ENCODE measurements at regions not wholly inside any gene's neighbourhood (a gene's known extent, or its start where the extent isn't known, plus 50 kb on each side); places are given as distances from the start of the nearest gene placed in this dataset.

- no peak for DNase-seq
Observed at GRCh38 chr3:180354214-180354613, 247.7 kb upstream of the TTC14 start.

GRCh38 chr3:180358179-180358578 is 243.8 kb upstream of the TTC14 start:
- no peak for DNase-seq

GRCh38 chr3:180359061-180359952 is 242.7 kb upstream of the TTC14 start:
- DNase-seq = no peak

GRCh38 chr3:180359953-180360279 is 242.0 kb upstream of the TTC14 start:
- DNase-seq = no peak

DNA sequence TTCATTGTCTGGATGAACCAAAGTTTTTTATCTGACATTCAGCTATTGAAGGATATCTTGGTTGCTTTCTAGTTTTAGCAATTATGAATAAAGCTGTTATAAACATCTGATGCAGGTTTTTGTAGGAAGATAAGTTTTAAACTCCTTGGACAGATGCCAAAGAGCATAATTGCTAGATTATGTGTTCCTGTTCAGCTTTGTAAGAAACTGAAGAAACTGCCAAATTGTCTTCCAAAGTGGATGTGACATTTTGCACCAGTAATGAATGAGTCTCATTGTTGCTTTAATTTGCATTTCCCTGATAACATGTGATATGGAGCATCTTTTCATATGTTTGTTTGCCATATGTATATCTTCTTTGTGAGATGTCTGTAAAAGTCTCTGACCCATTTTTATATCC is 239.9 kb upstream of the TTC14 start:
- no peak for DNase-seq

GRCh38 chr3:180375831-180376230 is 226.1 kb upstream of the TTC14 start:
- no peak for DNase-seq

DNA sequence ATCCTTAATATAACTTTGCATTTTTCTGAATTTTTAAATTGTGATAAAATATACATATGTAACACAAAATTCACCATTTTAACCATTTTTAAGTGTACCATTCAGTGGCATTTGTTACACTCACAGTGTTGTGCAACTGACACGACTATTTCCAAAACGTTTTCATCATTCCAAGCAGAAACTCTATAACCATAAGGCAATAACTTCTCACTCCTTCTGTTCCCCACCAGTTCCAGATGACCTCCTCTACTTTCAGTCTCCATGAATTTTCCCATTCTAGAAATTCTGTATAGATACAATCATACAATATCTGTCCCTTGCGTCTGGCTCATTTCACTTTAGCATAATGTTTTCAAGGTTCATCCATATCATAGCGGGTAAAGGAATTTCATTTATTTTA is 223.5 kb upstream of the TTC14 start:
- DNase-seq = no peak

GRCh38 chr3:180382638-180383180 is 219.3 kb upstream of the TTC14 start:
- DNase-seq = no peak

DNA sequence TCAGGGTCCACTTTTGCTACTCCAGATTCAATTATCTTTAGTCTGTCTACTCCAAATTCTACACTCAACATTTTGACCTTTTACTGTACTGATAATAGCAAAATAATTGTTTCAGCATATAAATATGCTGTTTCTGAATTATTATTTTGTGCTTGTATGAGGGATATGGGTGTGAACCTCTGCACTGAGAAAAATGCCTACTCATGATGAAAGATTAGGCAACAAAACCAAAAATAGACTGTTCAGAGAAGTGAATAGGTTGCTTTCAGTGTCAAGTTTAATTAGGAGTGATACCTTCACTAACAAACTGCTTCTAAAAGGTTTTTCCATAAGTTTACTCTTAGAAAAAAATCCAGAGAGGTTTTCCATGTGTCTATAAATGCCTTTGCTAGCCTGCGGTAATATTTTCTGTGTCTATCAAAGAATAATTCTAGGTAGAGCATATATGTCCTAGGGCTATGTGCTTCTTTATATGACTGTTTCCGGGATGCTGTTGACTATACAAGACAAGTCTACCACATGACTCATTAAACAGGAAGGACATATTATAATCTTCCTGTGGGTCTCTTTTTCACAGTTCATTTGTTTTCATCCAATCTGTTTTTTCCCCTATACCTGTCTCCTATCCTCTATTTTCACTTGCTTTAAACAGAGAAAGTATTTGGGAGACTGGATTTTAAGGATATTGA is 218.5 kb upstream of the TTC14 start:
- DNase-seq = no peak

DNA sequence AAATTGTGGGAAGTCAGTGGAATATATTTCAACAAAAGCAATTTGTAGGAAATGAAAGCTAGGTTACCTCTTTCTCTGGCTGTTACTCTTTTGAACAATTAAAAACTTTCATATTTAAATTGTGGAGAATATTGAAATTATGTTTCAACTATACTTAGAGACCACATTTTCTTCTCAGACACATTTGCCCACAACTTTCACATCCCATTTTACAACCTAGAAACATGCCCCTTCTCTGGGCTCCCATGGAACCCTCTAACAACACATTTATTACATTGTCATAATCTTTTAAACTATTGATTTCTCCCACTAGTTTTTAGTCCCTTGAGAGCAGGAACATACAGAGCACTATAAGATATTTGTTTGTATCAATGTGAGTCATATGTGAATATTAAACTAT is 211.7 kb upstream of the TTC14 start:
- DNase-seq = no peak

DNA sequence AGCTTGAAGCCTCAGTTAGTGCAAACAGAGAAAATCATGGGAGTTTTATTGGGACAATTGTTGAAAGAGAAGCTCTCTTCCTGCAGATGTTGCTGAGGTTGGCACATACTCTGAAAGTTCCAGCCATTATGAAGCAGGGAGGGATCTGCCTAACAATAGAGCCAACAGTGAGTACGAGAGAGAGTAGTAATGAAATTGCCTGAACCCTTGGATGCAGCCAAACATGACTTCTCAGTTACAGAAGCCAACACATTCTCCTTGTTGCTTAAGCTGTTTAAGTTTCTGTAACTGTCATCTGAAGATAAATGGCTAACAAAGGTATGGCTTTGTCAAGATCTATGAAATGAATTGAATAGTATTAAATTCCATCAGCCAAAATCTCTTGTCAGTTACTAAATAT is 211.0 kb upstream of the TTC14 start:
- no peak for DNase-seq

DNA sequence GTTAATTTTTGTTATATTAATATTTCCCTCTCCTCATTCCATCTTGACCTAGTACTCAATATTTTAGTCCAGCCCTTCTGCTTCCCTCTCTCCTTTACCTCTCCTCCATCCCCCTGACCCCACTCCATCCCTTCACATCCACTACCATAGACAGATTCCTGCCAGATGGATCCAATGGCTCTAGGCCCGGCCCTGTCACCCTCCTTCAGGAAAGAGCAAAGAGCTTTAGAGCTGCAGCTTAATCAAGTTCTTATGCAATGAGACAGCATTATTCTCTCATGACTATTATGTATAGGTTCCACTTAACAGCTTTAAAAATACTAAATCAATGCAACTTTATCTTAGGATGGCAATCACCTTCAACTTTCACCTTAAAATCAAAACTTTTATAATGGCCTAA is 200.7 kb upstream of the TTC14 start:
- no peak for DNase-seq

DNA sequence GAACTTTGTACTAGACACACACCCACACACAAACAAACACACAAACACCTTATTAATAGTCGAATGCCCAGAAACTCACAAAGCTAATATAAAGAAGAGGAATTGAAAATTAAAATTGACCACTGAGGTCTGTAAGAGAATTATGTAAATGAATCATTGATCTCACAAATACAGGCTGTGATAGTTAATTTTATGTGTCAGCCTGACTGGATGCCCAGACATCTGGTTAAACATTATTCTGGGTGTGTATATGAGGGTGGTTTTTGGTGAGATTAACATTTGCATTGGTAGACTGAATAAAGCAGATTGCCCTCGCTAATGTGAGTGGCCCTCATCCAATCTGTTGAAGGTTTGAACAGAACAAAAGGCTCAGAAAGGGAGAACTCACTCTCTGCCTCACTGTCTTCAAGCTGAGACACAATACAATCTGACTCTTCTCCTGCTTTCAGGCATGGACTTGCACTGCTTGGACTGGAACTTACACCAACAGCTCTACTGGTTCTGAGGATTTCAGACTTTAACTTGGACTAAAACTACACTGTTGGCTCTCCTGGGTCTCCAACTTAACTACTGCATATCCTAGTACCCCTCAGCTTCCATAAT is 199.4 kb upstream of the TTC14 start:
- DNase-seq = no peak

GRCh38 chr3:180403156-180403555 is 198.8 kb upstream of the TTC14 start:
- no peak for DNase-seq

GRCh38 chr3:180408654-180409053 is 193.3 kb upstream of the TTC14 start:
- DNase-seq = no peak

- DNase-seq = no peak
Observed at GRCh38 chr3:180409170-180409569, 192.8 kb upstream of the TTC14 start.

DNA sequence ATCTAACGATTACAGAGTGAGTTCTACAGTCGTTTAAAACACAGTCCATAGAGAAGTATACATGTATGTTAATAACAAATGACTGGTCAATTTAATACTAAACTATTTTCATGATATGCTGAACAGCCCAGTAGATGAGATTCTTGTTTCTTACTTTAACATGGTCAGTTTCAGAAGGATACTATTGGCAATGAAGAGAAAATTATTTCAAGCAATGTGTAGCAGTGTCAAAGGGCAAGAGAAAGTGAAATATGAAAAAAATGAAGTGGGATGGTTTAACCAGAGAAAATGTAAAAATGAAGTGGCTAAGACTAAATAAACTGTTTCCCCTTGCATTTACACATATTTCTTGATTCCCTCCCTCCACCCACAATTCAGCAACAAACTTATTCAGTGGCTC is 192.1 kb upstream of the TTC14 start:
- no peak for DNase-seq

- no peak for DNase-seq
Observed at GRCh38 chr3:180414157-180414556, 187.8 kb upstream of the TTC14 start.

DNA sequence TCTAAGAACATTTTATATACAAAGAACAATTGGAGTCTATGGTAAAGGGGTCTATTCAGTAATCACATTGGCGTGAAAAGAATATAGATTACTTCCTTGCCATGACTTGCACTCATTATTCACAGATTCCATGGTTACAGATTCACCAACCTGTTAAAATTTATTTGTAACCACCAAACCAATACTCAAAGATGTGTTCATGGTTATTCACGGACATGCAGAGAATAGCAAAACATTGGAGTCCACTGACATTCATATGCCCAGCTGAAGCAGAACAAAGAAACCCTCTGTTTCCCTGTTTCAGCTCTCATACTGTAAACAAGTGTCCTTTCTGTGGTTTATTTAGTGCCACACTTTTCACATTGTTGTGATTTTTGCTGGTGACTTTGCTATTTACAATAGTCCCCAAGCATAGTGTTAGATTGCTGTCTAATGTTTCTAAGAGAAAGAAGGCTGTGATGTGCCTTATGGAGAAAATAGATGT is 185.8 kb upstream of the TTC14 start:
- DNase-seq = no peak

- no peak for DNase-seq
Observed at GRCh38 chr3:180417241-180417640, 184.7 kb upstream of the TTC14 start.

- no peak for DNase-seq
Observed at GRCh38 chr3:180420016-180420415, 181.9 kb upstream of the TTC14 start.

DNA sequence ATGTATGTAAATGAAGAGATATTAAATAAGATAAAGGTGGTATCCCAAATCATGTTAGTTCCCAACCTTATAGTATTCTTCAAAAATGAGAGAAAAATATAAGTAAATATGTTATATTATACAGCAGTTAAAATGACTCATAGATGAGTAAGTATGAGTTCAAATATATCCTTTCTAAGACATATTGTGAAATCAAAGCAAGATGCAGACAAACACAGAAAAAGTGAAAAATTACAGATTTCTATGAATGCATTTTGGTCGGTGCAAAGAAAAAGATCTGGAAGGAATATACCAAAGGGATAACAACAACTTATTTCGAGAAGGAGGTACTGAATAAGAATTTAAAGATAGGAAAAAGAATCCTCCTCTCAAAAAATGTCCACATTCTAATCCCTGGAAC is 181.2 kb upstream of the TTC14 start:
- no peak for DNase-seq

GRCh38 chr3:180421221-180421620 is 180.7 kb upstream of the TTC14 start:
- no peak for DNase-seq

DNA sequence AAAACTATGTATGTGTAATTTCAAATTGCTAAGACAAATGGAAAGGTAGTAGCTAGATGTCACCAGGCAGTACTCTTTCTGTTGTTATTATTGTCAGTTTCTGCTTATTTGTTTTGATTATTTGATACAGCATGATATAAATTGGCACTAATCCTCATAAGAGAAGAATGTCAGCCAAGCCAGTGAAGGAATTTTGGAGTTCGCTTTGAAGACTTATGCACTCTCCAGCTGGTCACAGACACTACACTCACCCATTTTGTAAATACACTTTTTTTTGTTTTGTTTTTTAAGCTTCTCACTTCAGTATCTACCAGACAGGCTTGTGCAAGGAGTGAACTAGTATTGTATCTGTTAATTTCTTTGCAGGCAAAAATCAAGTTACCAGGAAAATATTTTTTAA is 180.2 kb upstream of the TTC14 start:
- no peak for DNase-seq
